ENCODE measurements at regions not wholly inside any gene's neighbourhood (a gene's known extent, or its start where the extent isn't known, plus 50 kb on each side); places are given as distances from the start of the nearest gene placed in this dataset.

DNA sequence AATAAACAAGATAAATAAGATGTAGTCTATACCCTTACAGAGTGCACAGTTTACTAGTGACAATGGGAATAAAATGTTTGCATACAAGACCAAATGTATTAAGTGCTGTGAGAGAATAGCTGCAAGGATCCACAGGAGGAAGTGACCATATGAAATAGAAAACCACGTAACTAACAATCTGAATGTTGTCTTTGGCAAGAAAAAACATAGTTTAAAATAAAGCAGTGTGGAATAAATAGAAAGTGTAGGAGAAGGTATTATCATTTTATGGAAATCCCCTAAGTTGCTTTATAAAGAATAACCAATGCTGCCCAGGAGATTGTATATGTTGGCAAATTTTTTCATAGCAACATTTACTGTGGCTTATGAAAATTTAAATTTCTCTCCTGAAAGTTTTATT lies 116.1 kb downstream of the PCDH7 start (continued):
- TF ChIP-seq, protein P1, sequence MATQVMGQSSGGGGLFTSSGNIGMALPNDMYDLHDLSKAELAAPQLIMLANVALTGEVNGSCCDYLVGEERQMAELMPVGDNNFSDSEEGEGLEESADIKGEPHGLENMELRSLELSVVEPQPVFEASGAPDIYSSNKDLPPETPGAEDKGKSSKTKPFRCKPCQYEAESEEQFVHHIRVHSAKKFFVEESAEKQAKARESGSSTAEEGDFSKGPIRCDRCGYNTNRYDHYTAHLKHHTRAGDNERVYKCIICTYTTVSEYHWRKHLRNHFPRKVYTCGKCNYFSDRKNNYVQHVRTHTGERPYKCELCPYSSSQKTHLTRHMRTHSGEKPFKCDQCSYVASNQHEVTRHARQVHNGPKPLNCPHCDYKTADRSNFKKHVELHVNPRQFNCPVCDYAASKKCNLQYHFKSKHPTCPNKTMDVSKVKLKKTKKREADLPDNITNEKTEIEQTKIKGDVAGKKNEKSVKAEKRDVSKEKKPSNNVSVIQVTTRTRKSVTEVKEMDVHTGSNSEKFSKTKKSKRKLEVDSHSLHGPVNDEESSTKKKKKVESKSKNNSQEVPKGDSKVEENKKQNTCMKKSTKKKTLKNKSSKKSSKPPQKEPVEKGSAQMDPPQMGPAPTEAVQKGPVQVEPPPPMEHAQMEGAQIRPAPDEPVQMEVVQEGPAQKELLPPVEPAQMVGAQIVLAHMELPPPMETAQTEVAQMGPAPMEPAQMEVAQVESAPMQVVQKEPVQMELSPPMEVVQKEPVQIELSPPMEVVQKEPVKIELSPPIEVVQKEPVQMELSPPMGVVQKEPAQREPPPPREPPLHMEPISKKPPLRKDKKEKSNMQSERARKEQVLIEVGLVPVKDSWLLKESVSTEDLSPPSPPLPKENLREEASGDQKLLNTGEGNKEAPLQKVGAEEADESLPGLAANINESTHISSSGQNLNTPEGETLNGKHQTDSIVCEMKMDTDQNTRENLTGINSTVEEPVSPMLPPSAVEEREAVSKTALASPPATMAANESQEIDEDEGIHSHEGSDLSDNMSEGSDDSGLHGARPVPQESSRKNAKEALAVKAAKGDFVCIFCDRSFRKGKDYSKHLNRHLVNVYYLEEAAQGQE (IDR thresholded peaks at IDR 0.05), result no peak
- TF ChIP-seq POLR2A (IDR thresholded peaks at IDR 0.05; ENCODE audit: low read length), result no peak
- no peak for TF ChIP-seq ZNF302 (CRISPR knock-in tag; IDR thresholded peaks at IDR 0.05)
- no peak for TF ChIP-seq ZSCAN20 (CRISPR knock-in tag; IDR thresholded peaks at IDR 0.05)

DNA sequence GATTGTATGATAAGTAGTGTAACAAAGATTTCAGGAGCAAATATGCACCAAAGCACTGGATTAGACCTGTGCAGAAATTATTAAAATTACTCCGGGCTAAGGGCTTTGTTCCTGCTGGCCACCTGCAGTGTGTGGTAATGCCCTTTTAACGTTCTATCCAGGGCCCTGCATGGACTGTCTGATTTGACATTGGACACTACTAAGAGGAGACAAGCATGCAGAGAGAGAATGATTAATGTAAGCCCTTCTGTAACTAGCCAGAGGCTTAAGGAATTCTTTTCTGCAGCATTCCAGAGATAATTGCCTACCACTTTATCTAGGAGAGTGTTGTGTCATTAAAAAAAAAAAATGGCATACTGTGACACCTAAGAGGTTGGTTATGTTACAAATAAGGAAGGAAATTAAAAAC lies 117.0 kb downstream of the PCDH7 start:
- FAIRE-seq (no peak), DNase-seq (ENCODE audit: low read depth in 1 of 2, low spot score in 1 of 2) (no peak), ATAC-seq (no peak)
- Histone ChIP-seq H3K4me2 (no peak overlapping the region), H3K4me3 (no peak overlapping the region), H3K9me3 (no peaks in the 10 kb centered on the region), H3K27ac (no peak overlapping the region), H3K4me1 (no peaks in the 10 kb centered on the region)
- no peak for TF ChIP-seq TP53 (CRISPR knock-in tag; IDR thresholded peaks at IDR 0.05)
- no peak for TF ChIP-seq GATA3 (IDR thresholded peaks at IDR 0.05; ENCODE audit: borderline replicate concordance)
- TF ChIP-seq JUN (IDR thresholded peaks at IDR 0.05), result no peak
- no peak for TF ChIP-seq EHMT2 (IDR thresholded peaks at IDR 0.05; ENCODE audit: low read depth)
- no peak for TF ChIP-seq POLR2AphosphoS2 (conservative IDR thresholded peaks at IDR 0.05; ENCODE audit: low read length)
- TF ChIP-seq RFX5 (IDR thresholded peaks at IDR 0.05), result no peak
- TF ChIP-seq CBX2 (IDR thresholded peaks at IDR 0.05; ENCODE audit: borderline replicate concordance, low read depth), result no peak
- TF ChIP-seq CHD4 (IDR thresholded peaks at IDR 0.05; ENCODE audit: borderline replicate concordance), result no peak
- TF ChIP-seq HOXB5 (CRISPR knock-in tag; IDR thresholded peaks at IDR 0.05), result no peak
- TF ChIP-seq ZC3H11A (IDR thresholded peaks at IDR 0.05), result no peak
- TF ChIP-seq, protein P2, sequence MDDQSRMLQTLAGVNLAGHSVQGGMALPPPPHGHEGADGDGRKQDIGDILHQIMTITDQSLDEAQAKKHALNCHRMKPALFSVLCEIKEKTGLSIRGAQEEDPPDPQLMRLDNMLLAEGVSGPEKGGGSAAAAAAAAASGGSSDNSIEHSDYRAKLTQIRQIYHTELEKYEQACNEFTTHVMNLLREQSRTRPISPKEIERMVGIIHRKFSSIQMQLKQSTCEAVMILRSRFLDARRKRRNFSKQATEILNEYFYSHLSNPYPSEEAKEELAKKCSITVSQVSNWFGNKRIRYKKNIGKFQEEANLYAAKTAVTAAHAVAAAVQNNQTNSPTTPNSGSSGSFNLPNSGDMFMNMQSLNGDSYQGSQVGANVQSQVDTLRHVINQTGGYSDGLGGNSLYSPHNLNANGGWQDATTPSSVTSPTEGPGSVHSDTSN (IDR thresholded peaks at IDR 0.05), result no peak
- no peak for TF ChIP-seq JUNB (IDR thresholded peaks at IDR 0.05)
- no peak for TF ChIP-seq CHD2 (IDR thresholded peaks at IDR 0.05; ENCODE audit: low read length, partially characterized antibody)
- no peak for TF ChIP-seq MAFK (IDR thresholded peaks at IDR 0.05; ENCODE audit: partially characterized antibody)
- no peak for TF ChIP-seq HEYL (CRISPR knock-in tag; IDR thresholded peaks at IDR 0.05)
- POLR2A ChIA-PET, result no interaction called here
- WGBS (ENCODE audit: missing lambda C conversion rate), result 13% methylated on average over 2 of the region's 2 CpGs
- CTCF ChIA-PET, result no interaction called here

DNA sequence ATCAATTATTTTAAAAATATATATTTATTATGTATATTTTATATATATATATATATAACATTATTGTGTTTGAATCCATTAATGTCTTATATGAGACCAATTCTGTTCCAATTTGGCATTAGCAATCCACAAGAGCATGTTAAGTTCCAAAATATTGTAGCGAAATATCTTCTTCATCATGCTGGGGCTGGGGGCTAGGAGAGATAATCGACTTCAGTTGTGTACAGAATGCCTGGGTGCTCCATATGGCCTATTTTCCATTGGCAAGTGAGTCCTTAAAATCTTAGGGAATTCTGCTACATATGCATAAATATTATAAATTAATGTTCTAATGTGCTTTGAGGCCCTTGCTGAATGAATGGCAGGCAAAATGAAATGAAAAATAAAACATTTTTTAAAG lies 117.7 kb downstream of the PCDH7 start:
- Histone ChIP-seq H3K27ac (no peak overlapping the region), H3K4me1 (no peaks in the 10 kb centered on the region), H3K4me3 (no peak overlapping the region), H3K4me2 (no peak overlapping the region), H3K9me3 (no peaks in the 10 kb centered on the region)
- ChIA-PET CTCF (no interaction called here), POLR2A (no interaction called here)
- no peak for FAIRE-seq
- ATAC-seq, result no peak
- WGBS (ENCODE audit: missing lambda C conversion rate), result 30% methylated on average over 2 of the region's 2 CpGs
- TF ChIP-seq ZFP36 (IDR thresholded peaks at IDR 0.05; ENCODE audit: borderline replicate concordance, partially characterized antibody) (no peak), SMC3 (IDR thresholded peaks at IDR 0.05) (no peak), ZC3H11A (IDR thresholded peaks at IDR 0.05) (no peak)
- TF ChIP-seq, protein P3, sequence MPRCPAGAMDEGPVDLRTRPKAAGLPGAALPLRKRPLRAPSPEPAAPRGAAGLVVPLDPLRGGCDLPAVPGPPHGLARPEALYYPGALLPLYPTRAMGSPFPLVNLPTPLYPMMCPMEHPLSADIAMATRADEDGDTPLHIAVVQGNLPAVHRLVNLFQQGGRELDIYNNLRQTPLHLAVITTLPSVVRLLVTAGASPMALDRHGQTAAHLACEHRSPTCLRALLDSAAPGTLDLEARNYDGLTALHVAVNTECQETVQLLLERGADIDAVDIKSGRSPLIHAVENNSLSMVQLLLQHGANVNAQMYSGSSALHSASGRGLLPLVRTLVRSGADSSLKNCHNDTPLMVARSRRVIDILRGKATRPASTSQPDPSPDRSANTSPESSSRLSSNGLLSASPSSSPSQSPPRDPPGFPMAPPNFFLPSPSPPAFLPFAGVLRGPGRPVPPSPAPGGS (IDR thresholded peaks at IDR 0.05), result no peak
- TF ChIP-seq, protein P4, sequence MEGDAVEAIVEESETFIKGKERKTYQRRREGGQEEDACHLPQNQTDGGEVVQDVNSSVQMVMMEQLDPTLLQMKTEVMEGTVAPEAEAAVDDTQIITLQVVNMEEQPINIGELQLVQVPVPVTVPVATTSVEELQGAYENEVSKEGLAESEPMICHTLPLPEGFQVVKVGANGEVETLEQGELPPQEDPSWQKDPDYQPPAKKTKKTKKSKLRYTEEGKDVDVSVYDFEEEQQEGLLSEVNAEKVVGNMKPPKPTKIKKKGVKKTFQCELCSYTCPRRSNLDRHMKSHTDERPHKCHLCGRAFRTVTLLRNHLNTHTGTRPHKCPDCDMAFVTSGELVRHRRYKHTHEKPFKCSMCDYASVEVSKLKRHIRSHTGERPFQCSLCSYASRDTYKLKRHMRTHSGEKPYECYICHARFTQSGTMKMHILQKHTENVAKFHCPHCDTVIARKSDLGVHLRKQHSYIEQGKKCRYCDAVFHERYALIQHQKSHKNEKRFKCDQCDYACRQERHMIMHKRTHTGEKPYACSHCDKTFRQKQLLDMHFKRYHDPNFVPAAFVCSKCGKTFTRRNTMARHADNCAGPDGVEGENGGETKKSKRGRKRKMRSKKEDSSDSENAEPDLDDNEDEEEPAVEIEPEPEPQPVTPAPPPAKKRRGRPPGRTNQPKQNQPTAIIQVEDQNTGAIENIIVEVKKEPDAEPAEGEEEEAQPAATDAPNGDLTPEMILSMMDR (IDR thresholded peaks at IDR 0.05), result no peak
- TF ChIP-seq, protein P5, sequence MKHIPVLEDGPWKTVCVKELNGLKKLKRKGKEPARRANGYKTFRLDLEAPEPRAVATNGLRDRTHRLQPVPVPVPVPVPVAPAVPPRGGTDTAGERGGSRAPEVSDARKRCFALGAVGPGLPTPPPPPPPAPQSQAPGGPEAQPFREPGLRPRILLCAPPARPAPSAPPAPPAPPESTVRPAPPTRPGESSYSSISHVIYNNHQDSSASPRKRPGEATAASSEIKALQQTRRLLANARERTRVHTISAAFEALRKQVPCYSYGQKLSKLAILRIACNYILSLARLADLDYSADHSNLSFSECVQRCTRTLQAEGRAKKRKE (CRISPR knock-in tag; IDR thresholded peaks at IDR 0.05; ENCODE audit: low read depth), result no peak
- TF ChIP-seq, protein P1 (IDR thresholded peaks at IDR 0.05), result no peak
- no peak for DNase-seq (ENCODE audit: low read depth in 1 of 2, low spot score in 1 of 2)
